ENCODE measurements at regions not wholly inside any gene's neighbourhood (a gene's known extent, or its start where the extent isn't known, plus 50 kb on each side); places are given as distances from the start of the nearest gene placed in this dataset.

- TF ChIP-seq ZFP3 (CRISPR knock-in tag; IDR thresholded peaks at IDR 0.05) = no peak
- TF ChIP-seq ZFP30 (CRISPR knock-in tag; IDR thresholded peaks at IDR 0.05) = no peak
- no peak for TF ChIP-seq CREB5 (CRISPR knock-in tag; IDR thresholded peaks at IDR 0.05; ENCODE audit: low read depth)
- no peak for TF ChIP-seq BACH2 (CRISPR knock-in tag; IDR thresholded peaks at IDR 0.05; ENCODE audit: borderline replicate concordance)
- TF ChIP-seq ZNF8 (CRISPR knock-in tag; IDR thresholded peaks at IDR 0.05) = no peak
- TF ChIP-seq TOX (CRISPR knock-in tag; IDR thresholded peaks at IDR 0.05; ENCODE audit: borderline replicate concordance) = no peak
- no peak for TF ChIP-seq TSHZ2 (CRISPR knock-in tag; IDR thresholded peaks at IDR 0.05)
- no peak for TF ChIP-seq PATZ1 (CRISPR knock-in tag; IDR thresholded peaks at IDR 0.05; ENCODE audit: borderline replicate concordance)
- TF ChIP-seq CSRNP3 (CRISPR knock-in tag; IDR thresholded peaks at IDR 0.05) = no peak
- TF ChIP-seq ZNF565 (CRISPR knock-in tag; conservative IDR thresholded peaks at IDR 0.05; ENCODE audit: low read depth) = no peak
- no peak for TF ChIP-seq SNAI2 (CRISPR knock-in tag; IDR thresholded peaks at IDR 0.05)
Measured at GRCh38 chr11:134818516-134818915, 406.5 kb upstream of the B3GAT1 start.
